Right lobe of liver (tissue), 6 donors: ENCODE measurements at regions not wholly inside any gene's neighbourhood (a gene's known extent, or its start where the extent isn't known, plus 50 kb on each side); places are given as distances from the start of the nearest gene placed in this dataset.

Source experiments
- ATAC-seq, 4 donors: fragments of 200-7000 bp; cut with Tn5 transposase; one replicate each; pipeline ENCODE4 v1.9.1; 2020; ENCODE audit warnings: mild to moderate bottlenecking in 4 of 4, moderate library complexity in 4 of 4
- DNase-seq, 3 donors: peaks; one replicate each; pipeline ENCODE4 v3.0.0-alpha.2; 2020
- H3K27ac ChIP-seq, 3 donors: fragments of 200-600 bp; one replicate each; pipeline ENCODE4 v1.8.0; 2022
- H3K27me3 ChIP-seq, 2 donors: fragments of 200-600 bp; one replicate each; pipeline ENCODE4 v1.8.0; 2022
- H3K36me3 ChIP-seq, 4 donors: fragments of 200-600 bp; sonication (generic) in 1 of 4; one replicate each; pipeline versions ENCODE4 v1.5.1 to v1.8.0; 2017 to 2022; ENCODE audit warnings: control low read depth in 1 of 4
- H3K4me1 ChIP-seq, 4 donors: fragments of 200-600 bp; sonication (generic) in 1 of 4; one replicate each; pipeline versions ENCODE4 v1.5.1 to v1.8.0; 2017 to 2022; ENCODE audit warnings: control low read depth in 1 of 4
- H3K4me3 ChIP-seq, 3 donors: fragments of 200-600 bp; one replicate each; pipeline ENCODE4 v1.8.0; 2022
- H3K9me3 ChIP-seq, 4 donors: fragments of 200-600 bp; sonication (generic) in 1 of 4; one replicate each; pipeline versions ENCODE4 v1.5.1 to v1.8.0; 2017 to 2022; ENCODE audit warnings: control low read depth in 1 of 4
- POLR2A ChIP-seq: fragments of 450-650 bp; IDR thresholded peaks from one replicate; pipeline ENCODE4 v1.6.1; 2017; ENCODE audit warnings: antibody characterized with exemption, mild to moderate bottlenecking
- WGBS: methylation state at CpG from one replicate; pipeline ENCODE4 v1.1.6; 2018; ENCODE audit warnings: low coverage, low lambda C conversion rate; ENCODE audit not compliant: insufficient coverage; ENCODE audit errors: missing lambda C conversion rate; 5-methylcytosine and 5-hydroxymethylcytosine counted together
- intact Hi-C, 2 donors: fragments of 100-400 bp; cut with DNase I; formaldehyde crosslinking; loops; one replicate each; pipeline versions ENCODE4 v1.11.2 to v1.14.1; 2022
- TF ChIP-seq, protein P1 (sequence below), 4 donors: fragments of 200-600 bp in 3 of 4; fragments of 450-650 bp in 1 of 4; IDR thresholded peaks; one replicate each; pipeline versions ENCODE4 v1.5.1 to v1.8.0; 2016 to 2022; ENCODE audit warnings: antibody characterized with exemption in 4 of 4, mild to moderate bottlenecking in 2 of 4
- donor health status: DM: no; HTN: yes; CAD: no.
- donor health status: DM: no; HTN: no; CAD: no.
- donor health status: DM: no; HTN: no; CAD: no.
- donor health status: DM: no; HTN: yes; CAD: no.
- donor health status: DM: no; HTN: yes; CAD: no.

DNA sequence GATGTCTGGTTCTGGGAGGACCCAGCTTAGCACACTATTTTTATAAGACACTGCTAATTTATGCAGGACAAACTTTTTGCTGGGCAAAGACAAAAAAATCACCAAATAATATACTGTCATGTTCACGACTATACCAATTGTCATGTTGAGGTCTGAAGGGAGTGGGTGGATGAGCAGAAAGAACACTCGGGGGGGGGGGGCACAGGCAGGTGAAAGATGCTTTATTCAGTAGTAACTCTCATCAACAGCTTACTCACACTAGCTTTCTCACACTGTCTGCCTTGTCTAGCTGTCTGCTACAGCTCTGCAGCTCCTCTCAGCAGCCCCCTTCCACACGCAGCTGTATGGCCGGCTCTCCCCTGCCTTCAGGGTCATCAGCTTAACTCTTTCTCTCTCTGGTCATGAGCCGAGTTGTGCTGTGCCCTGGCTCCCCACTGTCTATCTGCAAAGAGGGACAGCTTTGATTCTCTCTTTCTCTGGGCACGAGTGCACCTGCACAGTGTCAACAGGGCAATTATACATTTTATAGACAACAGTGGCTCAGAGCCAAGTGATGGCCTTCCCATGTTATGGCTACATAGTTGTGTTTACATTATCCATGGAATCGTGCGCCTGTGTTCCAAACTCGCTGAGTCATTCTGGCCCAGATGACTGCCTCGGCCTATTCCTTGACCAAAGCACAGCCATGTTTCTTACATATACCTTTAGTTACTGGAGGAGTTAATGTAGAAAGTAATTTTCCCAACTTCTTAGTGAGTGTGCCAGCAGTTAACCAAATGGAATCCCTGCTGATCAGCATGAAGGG lies 187.7 kb upstream of the PRSS16 start:
- DNase-seq (no peak), ATAC-seq (no peak)
- TF ChIP-seq POLR2A = no peak
- TF ChIP-seq, protein P1, sequence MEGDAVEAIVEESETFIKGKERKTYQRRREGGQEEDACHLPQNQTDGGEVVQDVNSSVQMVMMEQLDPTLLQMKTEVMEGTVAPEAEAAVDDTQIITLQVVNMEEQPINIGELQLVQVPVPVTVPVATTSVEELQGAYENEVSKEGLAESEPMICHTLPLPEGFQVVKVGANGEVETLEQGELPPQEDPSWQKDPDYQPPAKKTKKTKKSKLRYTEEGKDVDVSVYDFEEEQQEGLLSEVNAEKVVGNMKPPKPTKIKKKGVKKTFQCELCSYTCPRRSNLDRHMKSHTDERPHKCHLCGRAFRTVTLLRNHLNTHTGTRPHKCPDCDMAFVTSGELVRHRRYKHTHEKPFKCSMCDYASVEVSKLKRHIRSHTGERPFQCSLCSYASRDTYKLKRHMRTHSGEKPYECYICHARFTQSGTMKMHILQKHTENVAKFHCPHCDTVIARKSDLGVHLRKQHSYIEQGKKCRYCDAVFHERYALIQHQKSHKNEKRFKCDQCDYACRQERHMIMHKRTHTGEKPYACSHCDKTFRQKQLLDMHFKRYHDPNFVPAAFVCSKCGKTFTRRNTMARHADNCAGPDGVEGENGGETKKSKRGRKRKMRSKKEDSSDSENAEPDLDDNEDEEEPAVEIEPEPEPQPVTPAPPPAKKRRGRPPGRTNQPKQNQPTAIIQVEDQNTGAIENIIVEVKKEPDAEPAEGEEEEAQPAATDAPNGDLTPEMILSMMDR (IDR thresholded peaks at IDR 0.05) = no peak
- no peaks in the 10 kb centered on the region for H3K4me1 ChIP-seq
- no peak overlapping the region for H3K4me3 ChIP-seq
- H3K27ac ChIP-seq = no peak overlapping the region
- WGBS = 61% methylated on average over 10 of the region's 10 CpGs
- no peaks in the 10 kb centered on the region for H3K36me3 ChIP-seq
- no peaks in the 10 kb centered on the region for H3K9me3 ChIP-seq
- no peaks in the 10 kb centered on the region for H3K27me3 ChIP-seq
- intact Hi-C loops = no loop called here

DNA sequence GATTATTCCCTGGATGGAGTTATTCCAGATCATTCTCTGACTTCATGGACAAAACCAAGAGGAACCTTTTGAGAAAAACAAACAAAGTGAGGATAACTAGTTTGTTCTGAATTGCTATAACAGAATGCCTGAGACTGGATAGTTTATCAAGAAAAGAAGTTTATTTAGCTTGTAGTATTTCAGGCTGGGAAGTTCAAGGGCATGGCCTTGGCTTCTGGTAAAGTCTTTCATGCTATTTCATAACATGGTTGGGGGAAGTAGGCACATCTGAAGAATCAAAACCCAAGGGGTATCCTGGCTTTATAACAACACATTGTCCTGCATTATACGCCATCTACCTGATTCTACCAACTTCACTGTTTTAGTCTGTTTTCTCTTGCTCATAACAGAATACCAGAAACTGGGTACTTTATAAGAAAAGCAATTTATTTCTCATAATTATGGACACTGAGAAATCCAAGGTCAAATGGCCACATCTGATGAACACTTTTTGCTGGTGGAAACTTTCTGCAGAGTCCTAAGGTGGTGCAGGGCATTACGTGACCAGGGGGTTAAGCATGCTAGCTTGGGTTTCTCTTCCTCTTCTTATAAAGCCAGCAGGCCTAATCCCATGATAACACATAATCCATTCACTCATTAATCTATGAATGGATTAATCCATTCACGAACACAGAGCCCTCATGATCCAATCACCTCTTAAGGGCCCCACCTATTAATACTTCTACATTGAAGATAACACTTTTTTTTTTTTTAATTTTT lies 186.1 kb upstream of the PRSS16 start:
- Histone ChIP-seq H3K27ac (no peak overlapping the region), H3K9me3 (no peaks in the 10 kb centered on the region), H3K4me1 (no peaks in the 10 kb centered on the region), H3K4me3 (no peak overlapping the region), H3K27me3 (no peaks in the 10 kb centered on the region), H3K36me3 (no peaks in the 10 kb centered on the region)
- 70% methylated on average over 3 of the region's 3 CpGs for WGBS
- no peak for ATAC-seq
- TF ChIP-seq, protein P1 (IDR thresholded peaks at IDR 0.05) = no peak
- no peak for TF ChIP-seq POLR2A
- no peak for DNase-seq
- intact Hi-C loops = no loop called here

DNA sequence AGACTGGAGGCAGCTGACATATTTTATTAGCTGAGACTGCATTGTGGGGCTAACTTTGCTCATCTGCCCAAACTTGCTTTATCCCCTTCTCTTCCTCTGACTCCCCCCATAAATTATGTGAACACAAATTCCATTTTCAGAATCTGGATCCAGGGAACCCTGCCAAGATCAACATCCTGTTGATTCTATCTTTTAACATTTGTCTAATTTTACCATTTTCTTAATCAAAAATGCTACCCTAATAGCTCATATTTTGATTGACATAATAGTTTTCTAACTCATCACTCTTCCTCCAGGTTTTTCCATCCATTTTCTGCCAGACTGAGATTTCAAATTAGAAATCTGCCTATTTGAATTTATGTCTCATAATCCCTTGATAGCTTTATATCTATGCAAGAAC lies 184.7 kb upstream of the PRSS16 start:
- Histone ChIP-seq H3K4me3 (no peak overlapping the region), H3K36me3 (no peaks in the 10 kb centered on the region), H3K9me3 (no peaks in the 10 kb centered on the region), H3K27me3 (no peaks in the 10 kb centered on the region), H3K4me1 (no peaks in the 10 kb centered on the region), H3K27ac (no peak overlapping the region)
- TF ChIP-seq POLR2A = no peak
- TF ChIP-seq, protein P1 (IDR thresholded peaks at IDR 0.05) = no peak
- DNase-seq (no peak), ATAC-seq (no peak)
- intact Hi-C loops = no loop called here

DNA sequence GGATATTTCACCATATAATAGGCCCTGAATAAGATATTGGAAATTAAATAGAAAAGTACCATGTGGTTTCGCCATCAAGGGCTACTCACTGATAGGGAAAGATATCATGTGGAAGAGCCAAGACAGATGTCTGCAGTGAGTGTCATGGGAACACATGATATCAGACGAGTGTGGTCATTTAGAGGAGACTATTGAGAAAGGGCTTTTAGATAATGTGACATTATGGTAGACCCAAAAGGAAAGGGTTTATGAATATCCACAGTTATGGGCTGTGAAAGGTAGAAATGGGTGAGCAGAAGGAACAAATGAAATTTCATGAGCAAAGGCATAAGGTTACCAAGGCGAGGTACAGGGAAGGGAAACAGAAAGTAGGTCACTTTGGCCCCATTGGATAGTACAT lies 182.3 kb upstream of the PRSS16 start:
- WGBS = 77% methylated on average over 2 of the region's 3 CpGs
- H3K4me1 ChIP-seq = no peaks in the 10 kb centered on the region
- no peaks in the 10 kb centered on the region for H3K36me3 ChIP-seq
- H3K4me3 ChIP-seq = no peak overlapping the region
- no peaks in the 10 kb centered on the region for H3K9me3 ChIP-seq
- TF ChIP-seq, protein P1 (IDR thresholded peaks at IDR 0.05) = no peak
- no peak for TF ChIP-seq POLR2A
- intact Hi-C loops = no loop called here
- no peaks in the 10 kb centered on the region for H3K27me3 ChIP-seq
- DNase-seq (no peak), ATAC-seq (no peak)
- H3K27ac ChIP-seq = no peak overlapping the region
